ENCODE measurements at regions not wholly inside any gene's neighbourhood (a gene's known extent, or its start where the extent isn't known, plus 50 kb on each side); places are given as distances from the start of the nearest gene placed in this dataset.

DNA sequence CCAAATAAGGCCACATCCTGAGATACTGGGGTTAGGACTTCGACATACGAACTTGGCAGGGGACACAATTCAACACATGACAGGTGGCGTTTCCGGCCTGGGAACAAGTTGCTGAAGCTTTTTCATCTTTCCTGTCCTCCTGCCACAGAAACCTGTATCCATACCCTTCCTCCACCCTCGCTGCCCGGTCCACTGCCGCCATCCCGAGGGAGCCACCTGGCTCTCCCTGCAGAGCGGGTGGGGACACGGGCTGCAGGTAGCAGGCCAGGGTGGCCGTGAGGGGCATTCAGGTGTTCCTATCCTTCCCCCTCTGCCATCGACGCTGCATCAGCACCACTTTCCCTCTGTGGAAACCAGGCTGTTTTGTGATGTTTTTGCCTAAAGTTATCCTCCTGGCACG is 74.4 kb upstream of the TWIST2 start:
- H3K27me3 ChIP-seq (ENCODE audit: insufficient read depth, low read length, poor library complexity): peaks cover 17% of the 10 kb centered on the region
- TF ChIP-seq EZH2 (IDR thresholded peaks at IDR 0.05; ENCODE audit: borderline replicate concordance, low read depth, low read length, severe bottlenecking): no peak
- TF ChIP-seq, protein P1, sequence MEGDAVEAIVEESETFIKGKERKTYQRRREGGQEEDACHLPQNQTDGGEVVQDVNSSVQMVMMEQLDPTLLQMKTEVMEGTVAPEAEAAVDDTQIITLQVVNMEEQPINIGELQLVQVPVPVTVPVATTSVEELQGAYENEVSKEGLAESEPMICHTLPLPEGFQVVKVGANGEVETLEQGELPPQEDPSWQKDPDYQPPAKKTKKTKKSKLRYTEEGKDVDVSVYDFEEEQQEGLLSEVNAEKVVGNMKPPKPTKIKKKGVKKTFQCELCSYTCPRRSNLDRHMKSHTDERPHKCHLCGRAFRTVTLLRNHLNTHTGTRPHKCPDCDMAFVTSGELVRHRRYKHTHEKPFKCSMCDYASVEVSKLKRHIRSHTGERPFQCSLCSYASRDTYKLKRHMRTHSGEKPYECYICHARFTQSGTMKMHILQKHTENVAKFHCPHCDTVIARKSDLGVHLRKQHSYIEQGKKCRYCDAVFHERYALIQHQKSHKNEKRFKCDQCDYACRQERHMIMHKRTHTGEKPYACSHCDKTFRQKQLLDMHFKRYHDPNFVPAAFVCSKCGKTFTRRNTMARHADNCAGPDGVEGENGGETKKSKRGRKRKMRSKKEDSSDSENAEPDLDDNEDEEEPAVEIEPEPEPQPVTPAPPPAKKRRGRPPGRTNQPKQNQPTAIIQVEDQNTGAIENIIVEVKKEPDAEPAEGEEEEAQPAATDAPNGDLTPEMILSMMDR (IDR thresholded peaks at IDR 0.05; ENCODE audit: borderline replicate concordance, extremely low read depth, low read length, poor library complexity, severe bottlenecking): no peak
- 0 out of 2 replicates have a peak, but pooled peaks cover 5% of the 10 kb centered on the region for H4K20me1 ChIP-seq (ENCODE audit: insufficient read depth, low read length)
- H3K9ac ChIP-seq (ENCODE audit: low read depth, low read length): no peak overlapping the region
- no peaks in the 10 kb centered on the region for H3K79me2 ChIP-seq (ENCODE audit: insufficient read depth, low read length)
- no peak for ATAC-seq (ENCODE audit: insufficient read depth, low read depth)
- no peak overlapping the region for H3K27ac ChIP-seq (ENCODE audit: low read length)
- no peaks in the 10 kb centered on the region for H3K36me3 ChIP-seq (ENCODE audit: insufficient read depth, low read length)
- H3K4me3 ChIP-seq (ENCODE audit: low read depth in 1 of 2, low read length in 2 of 2): no peak overlapping the region
- no peak overlapping the region for H3K4me2 ChIP-seq (ENCODE audit: insufficient read depth, low read length)
- H3K4me1 ChIP-seq (ENCODE audit: insufficient read depth, low read length): no peaks in the 10 kb centered on the region
- H3K9me3 ChIP-seq (ENCODE audit: insufficient read depth, low read length, severe bottlenecking): no peaks in the 10 kb centered on the region
- DNase-seq: no peak
- no peak overlapping the region for H2AFZ ChIP-seq (ENCODE audit: low read depth, low read length)

DNA sequence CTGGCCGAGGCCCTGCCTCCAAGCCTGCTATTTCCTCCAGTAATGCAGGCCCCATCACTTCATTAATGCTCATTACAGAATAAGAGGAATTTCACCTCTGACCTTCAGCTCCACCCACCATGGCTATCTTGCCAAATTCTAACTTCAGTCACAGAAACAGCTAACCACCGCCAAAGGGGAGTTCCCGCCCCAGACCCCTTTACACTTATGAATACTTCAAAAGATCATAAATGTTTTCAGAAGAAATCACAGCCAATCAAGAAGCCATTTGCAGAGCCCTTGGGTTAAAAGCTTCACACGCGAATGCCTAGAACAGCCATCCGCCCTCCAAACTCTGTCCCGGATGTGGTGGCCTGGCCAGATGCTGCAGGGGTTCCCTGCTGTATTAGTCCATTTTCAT is 73.8 kb upstream of the TWIST2 start:
- no peaks in the 10 kb centered on the region for H3K9me3 ChIP-seq (ENCODE audit: insufficient read depth, low read length, severe bottlenecking)
- DNase-seq: no peak
- H3K27me3 ChIP-seq (ENCODE audit: insufficient read depth, low read length, poor library complexity): peaks cover 12% of the 10 kb centered on the region
- H3K4me1 ChIP-seq (ENCODE audit: insufficient read depth, low read length): no peaks in the 10 kb centered on the region
- TF ChIP-seq, protein P1 (IDR thresholded peaks at IDR 0.05; ENCODE audit: borderline replicate concordance, extremely low read depth, low read length, poor library complexity, severe bottlenecking): no peak
- no peak for TF ChIP-seq EZH2 (IDR thresholded peaks at IDR 0.05; ENCODE audit: borderline replicate concordance, low read depth, low read length, severe bottlenecking)
- no peak overlapping the region for H3K27ac ChIP-seq (ENCODE audit: low read length)
- no peak overlapping the region for H3K4me2 ChIP-seq (ENCODE audit: insufficient read depth, low read length)
- 0 out of 2 replicates have a peak, but pooled peaks cover 5% of the 10 kb centered on the region for H4K20me1 ChIP-seq (ENCODE audit: insufficient read depth, low read length)
- ATAC-seq (ENCODE audit: insufficient read depth, low read depth): no peak
- no peak overlapping the region for H2AFZ ChIP-seq (ENCODE audit: low read depth, low read length)
- H3K79me2 ChIP-seq (ENCODE audit: insufficient read depth, low read length): no peaks in the 10 kb centered on the region
- no peak overlapping the region for H3K4me3 ChIP-seq (ENCODE audit: low read depth in 1 of 2, low read length in 2 of 2)
- no peaks in the 10 kb centered on the region for H3K36me3 ChIP-seq (ENCODE audit: insufficient read depth, low read length)
- no peak overlapping the region for H3K9ac ChIP-seq (ENCODE audit: low read depth, low read length)

DNA sequence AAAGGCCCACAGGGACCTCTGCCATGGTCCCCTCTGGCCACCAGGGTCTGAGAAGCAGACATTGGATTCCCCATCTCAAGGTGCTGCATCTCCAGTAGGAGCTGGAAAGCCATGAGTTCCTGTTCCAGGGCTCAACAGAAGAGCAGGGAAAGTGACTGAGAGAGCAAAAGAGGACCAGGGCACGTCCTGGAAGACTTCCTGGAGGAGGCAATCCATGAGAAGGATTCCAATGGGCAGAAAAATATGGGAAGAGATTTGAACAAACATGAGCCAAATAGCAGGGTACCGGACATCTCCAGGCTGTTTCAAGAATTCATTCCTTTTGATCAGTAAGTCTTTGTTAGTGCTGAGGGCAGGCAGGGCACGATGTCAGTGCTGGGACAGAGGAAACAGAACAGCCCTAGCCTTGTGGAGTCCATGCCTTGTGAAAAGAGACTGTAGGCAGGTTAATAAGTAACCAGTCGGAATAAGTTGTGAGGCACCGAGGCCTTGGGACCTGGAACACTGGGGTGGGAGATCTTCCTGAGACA is 72.8 kb upstream of the TWIST2 start:
- Histone ChIP-seq H3K79me2 (ENCODE audit: insufficient read depth, low read length) (no peaks in the 10 kb centered on the region), H3K4me1 (ENCODE audit: insufficient read depth, low read length) (no peaks in the 10 kb centered on the region), H3K27ac (ENCODE audit: low read length) (no peak overlapping the region), H3K36me3 (ENCODE audit: insufficient read depth, low read length) (no peaks in the 10 kb centered on the region), H3K9me3 (ENCODE audit: insufficient read depth, low read length, severe bottlenecking) (no peaks in the 10 kb centered on the region), H3K4me3 (ENCODE audit: low read depth in 1 of 2, low read length in 2 of 2) (no peak overlapping the region), H2AFZ (ENCODE audit: low read depth, low read length) (no peak overlapping the region), H3K27me3 (ENCODE audit: insufficient read depth, low read length, poor library complexity) (peaks cover 12% of the 10 kb centered on the region), H3K4me2 (ENCODE audit: insufficient read depth, low read length) (no peak overlapping the region), H3K9ac (ENCODE audit: low read depth, low read length) (no peak overlapping the region), H4K20me1 (ENCODE audit: insufficient read depth, low read length) (0 out of 2 replicates have a peak, but pooled peaks cover 5% of the 10 kb centered on the region)
- DNase-seq (no peak), ATAC-seq (ENCODE audit: insufficient read depth, low read depth) (no peak)
- TF ChIP-seq, protein P1 (IDR thresholded peaks at IDR 0.05; ENCODE audit: borderline replicate concordance, extremely low read depth, low read length, poor library complexity, severe bottlenecking): no peak
- TF ChIP-seq EZH2 (IDR thresholded peaks at IDR 0.05; ENCODE audit: borderline replicate concordance, low read depth, low read length, severe bottlenecking): no peak

Data from DND-41 (cell line).